Effector memory CD4-positive, alpha-beta T cell (primary cell): ENCODE measurements at regions not wholly inside any gene's neighbourhood (a gene's known extent, or its start where the extent isn't known, plus 50 kb on each side); places are given as distances from the start of the nearest gene placed in this dataset.
"Not testable (repeated sequence)": the region's sequence is repeated elsewhere in the genome, so short reads cannot be mapped to it uniquely, and the experiment has no call there.

Source experiments
- DNase-seq, 3 donors: peaks; one replicate each; pipeline ENCODE4 v3.0.0-alpha.2; 2020
- H3K27ac ChIP-seq: 2 replicates; pipeline ENCODE4 v1.7.0; 2013; ENCODE audit warnings: mild to moderate bottlenecking, low read length, moderate library complexity; ENCODE audit not compliant: insufficient read depth, poor library complexity, severe bottlenecking
- H3K27me3 ChIP-seq: replicated peaks from 2 replicates; pipeline ENCODE4 v1.7.0; 2013; ENCODE audit warnings: mild to moderate bottlenecking, low read length; ENCODE audit not compliant: insufficient read depth, control insufficient read depth, poor library complexity, severe bottlenecking
- H3K36me3 ChIP-seq: 2 replicates; pipeline ENCODE4 v1.7.0; 2013; ENCODE audit warnings: mild to moderate bottlenecking, low read length, moderate library complexity; ENCODE audit not compliant: control insufficient read depth, insufficient read depth
- H3K4me1 ChIP-seq: 2 replicates; pipeline ENCODE4 v1.7.0; 2013; ENCODE audit warnings: low read length, mild to moderate bottlenecking; ENCODE audit not compliant: control insufficient read depth, insufficient read depth, poor library complexity, severe bottlenecking
- H3K4me3 ChIP-seq: 2 replicates; pipeline ENCODE4 v1.7.0; 2013; ENCODE audit warnings: low read length, low read depth, mild to moderate bottlenecking; ENCODE audit not compliant: insufficient read depth, poor library complexity, severe bottlenecking
- H3K9me3 ChIP-seq: 2 replicates; pipeline ENCODE4 v1.7.0; 2013; ENCODE audit warnings: mild to moderate bottlenecking, low read length, moderate library complexity; ENCODE audit not compliant: control insufficient read depth

- not testable (repeated sequence) for H3K9me3 ChIP-seq, H3K4me3 ChIP-seq, H3K4me1 ChIP-seq, H3K27ac ChIP-seq, DNase-seq, H3K27me3 ChIP-seq, H3K36me3 ChIP-seq
These were observed 60.0 kb upstream of the GPC3 start for GRCh38 chrX:134045372-134045771.

- H3K4me1 ChIP-seq, DNase-seq, H3K27ac ChIP-seq, H3K27me3 ChIP-seq, H3K9me3 ChIP-seq, H3K36me3 ChIP-seq, H3K4me3 ChIP-seq: not testable (repeated sequence)
These were observed 81.7 kb upstream of the GPC3 start for GRCh38 chrX:134067107-134067506.

- not testable (repeated sequence) for H3K27ac ChIP-seq, H3K36me3 ChIP-seq, H3K4me3 ChIP-seq, H3K4me1 ChIP-seq, H3K27me3 ChIP-seq, DNase-seq, H3K9me3 ChIP-seq
These were observed 86.5 kb upstream of the GPC3 start for GRCh38 chrX:134071899-134072298.

GRCh38 chrX:134073341-134073740 is 87.9 kb upstream of the GPC3 start:
- no peaks in the 10 kb centered on the region for H3K36me3 ChIP-seq
- H3K27ac ChIP-seq = no peak overlapping the region
- no peaks in the 10 kb centered on the region for H3K9me3 ChIP-seq
- no peaks in the 10 kb centered on the region for H3K4me1 ChIP-seq
- H3K27me3 ChIP-seq = no peaks in the 10 kb centered on the region
- H3K4me3 ChIP-seq = no peak overlapping the region
- no peak for DNase-seq

- Histone ChIP-seq H3K4me1 (no peaks in the 10 kb centered on the region), H3K36me3 (no peaks in the 10 kb centered on the region), H3K27me3 (no peaks in the 10 kb centered on the region), H3K27ac (no peak overlapping the region), H3K4me3 (no peak overlapping the region), H3K9me3 (no peaks in the 10 kb centered on the region)
- DNase-seq = no peak
These were observed 88.8 kb upstream of the GPC3 start for GRCh38 chrX:134074151-134074550.

- no peaks in the 10 kb centered on the region for H3K27me3 ChIP-seq
- H3K4me1 ChIP-seq = no peaks in the 10 kb centered on the region
- DNase-seq = no peak
- H3K36me3 ChIP-seq = no peaks in the 10 kb centered on the region
- no peak overlapping the region for H3K4me3 ChIP-seq
- H3K9me3 ChIP-seq = no peaks in the 10 kb centered on the region
- no peak overlapping the region for H3K27ac ChIP-seq
These were observed 90.7 kb upstream of the GPC3 start for GRCh38 chrX:134075894-134076718.

- H3K27ac ChIP-seq = no peak overlapping the region
- no peak overlapping the region for H3K4me3 ChIP-seq
- DNase-seq = no peak
- no peaks in the 10 kb centered on the region for H3K4me1 ChIP-seq
- no peaks in the 10 kb centered on the region for H3K9me3 ChIP-seq
- no peaks in the 10 kb centered on the region for H3K27me3 ChIP-seq
- no peaks in the 10 kb centered on the region for H3K36me3 ChIP-seq
These were observed 110.0 kb upstream of the GPC3 start for GRCh38 chrX:134095366-134095765.

GRCh38 chrX:134101636-134102035 is 116.2 kb upstream of the GPC3 start:
- DNase-seq = no peak

GRCh38 chrX:134115270-134115669 is 121.7 kb upstream of the CCDC160 start:
- DNase-seq = no peak
- Histone ChIP-seq H3K36me3 (no peaks in the 10 kb centered on the region), H3K4me3 (no peak overlapping the region), H3K27me3 (no peaks in the 10 kb centered on the region), H3K9me3 (no peaks in the 10 kb centered on the region), H3K27ac (no peak overlapping the region), H3K4me1 (no peaks in the 10 kb centered on the region)

More at GRCh38 chrX:134101636-134102035, 116.2 kb upstream of the GPC3 start:
- H3K27me3 ChIP-seq = no peaks in the 10 kb centered on the region
- H3K4me1 ChIP-seq = no peaks in the 10 kb centered on the region
- no peak overlapping the region for H3K4me3 ChIP-seq
- H3K36me3 ChIP-seq = no peaks in the 10 kb centered on the region
- H3K27ac ChIP-seq = no peak overlapping the region
- H3K9me3 ChIP-seq = no peaks in the 10 kb centered on the region

GRCh38 chrX:134137341-134137740 is 99.6 kb upstream of the CCDC160 start:
- Histone ChIP-seq H3K27ac (no peak overlapping the region), H3K27me3 (no peaks in the 10 kb centered on the region), H3K4me3 (no peak overlapping the region), H3K4me1 (no peaks in the 10 kb centered on the region), H3K9me3 (no peaks in the 10 kb centered on the region), H3K36me3 (no peaks in the 10 kb centered on the region)
- DNase-seq = no peak
